ES-I3 (cell line): ENCODE measurements at regions not wholly inside any gene's neighbourhood (a gene's known extent, or its start where the extent isn't known, plus 50 kb on each side); places are given as distances from the start of the nearest gene placed in this dataset.

Experiments
- H3K36me3 ChIP-seq: 2 replicates; pipeline ENCODE4 v1.6.1; 2013; ENCODE audit warnings: mild to moderate bottlenecking, low read length, control low read depth, moderate library complexity; ENCODE audit not compliant: insufficient read depth
- H3K4me1 ChIP-seq: 2 replicates; pipeline ENCODE4 v1.6.1; 2013; ENCODE audit warnings: mild to moderate bottlenecking, control low read depth, low read length; ENCODE audit not compliant: insufficient read depth
- H3K9ac ChIP-seq: 2 replicates; pipeline ENCODE4 v1.6.1; 2013; ENCODE audit warnings: low read depth, mild to moderate bottlenecking, low read length, moderate library complexity
- H3K9me3 ChIP-seq: 2 replicates; pipeline ENCODE4 v1.6.1; 2013; ENCODE audit warnings: mild to moderate bottlenecking, low read length, moderate library complexity; ENCODE audit not compliant: control insufficient read depth, insufficient read depth

DNA sequence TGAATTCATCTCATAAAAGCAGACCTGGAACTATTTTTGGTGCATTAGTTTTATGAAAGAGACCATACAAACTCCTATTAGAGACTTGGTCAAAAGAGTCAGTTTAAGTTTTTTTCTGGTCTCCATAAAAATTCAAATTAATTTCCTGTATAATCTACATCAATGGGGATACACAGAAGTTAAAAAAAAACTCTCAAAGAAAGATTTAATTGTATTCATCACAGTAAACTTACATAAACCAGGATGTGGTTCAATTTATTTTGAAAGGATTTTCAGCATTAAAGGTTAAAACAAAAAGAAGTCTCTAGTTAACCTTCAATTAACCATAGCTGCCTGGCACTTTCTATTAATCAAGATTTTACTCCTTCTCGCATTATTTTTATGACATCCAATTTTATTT lies 530.3 kb upstream of the KCNMB2 start:
- no peaks in the 10 kb centered on the region for H3K9me3 ChIP-seq

DNA sequence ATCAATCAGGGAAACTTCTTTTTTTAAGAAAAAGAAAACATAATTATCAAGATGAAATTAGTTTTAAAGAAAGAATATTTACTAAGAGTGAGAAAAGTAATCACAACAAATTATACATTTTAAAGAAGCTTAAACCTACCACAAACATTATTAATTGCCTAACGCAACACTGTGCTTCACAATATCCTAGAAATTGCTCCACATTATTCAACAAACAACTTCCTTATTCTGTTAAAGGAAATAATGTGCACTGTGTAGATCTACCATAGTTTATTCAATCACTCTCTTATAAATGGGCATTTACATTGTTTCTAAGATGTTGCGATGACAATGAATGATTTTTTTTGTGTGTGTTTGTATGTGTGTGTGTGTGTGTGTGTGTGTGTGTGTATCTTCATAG lies 525.9 kb upstream of the KCNMB2 start:
- H3K36me3 ChIP-seq, result no peaks in the 10 kb centered on the region
- no peaks in the 10 kb centered on the region for H3K9me3 ChIP-seq
- H3K9ac ChIP-seq, result no peak overlapping the region
- H3K4me1 ChIP-seq, result no peaks in the 10 kb centered on the region

More for the DNA sequence above, 530.3 kb upstream of the KCNMB2 start:
- no peaks in the 10 kb centered on the region for H3K4me1 ChIP-seq
- no peaks in the 10 kb centered on the region for H3K36me3 ChIP-seq
- no peak overlapping the region for H3K9ac ChIP-seq

DNA sequence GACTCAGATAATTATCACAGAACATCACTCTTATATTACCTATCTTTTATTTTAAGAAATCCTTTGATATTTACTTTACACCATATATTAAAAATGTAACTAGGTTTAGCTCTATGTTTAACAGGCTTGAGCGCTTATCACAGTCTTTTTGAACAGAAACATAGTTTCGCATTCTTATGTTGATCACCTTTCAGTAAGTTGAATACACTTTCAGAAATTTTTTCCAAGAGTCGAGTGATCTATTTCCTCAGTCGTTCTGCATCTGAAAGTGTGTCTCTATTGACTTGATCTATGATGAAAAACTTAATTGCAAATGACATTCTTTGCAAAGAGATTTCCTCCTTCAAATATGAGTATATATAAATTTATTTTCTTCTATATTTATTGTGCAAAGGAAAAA lies 516.6 kb upstream of the KCNMB2 start:
- H3K9me3 ChIP-seq, result no peaks in the 10 kb centered on the region
- H3K4me1 ChIP-seq, result peaks cover 4% of the 10 kb centered on the region; the same call in 1 of the 2 replicates
- H3K9ac ChIP-seq, result no peak overlapping the region
- no peaks in the 10 kb centered on the region for H3K36me3 ChIP-seq

DNA sequence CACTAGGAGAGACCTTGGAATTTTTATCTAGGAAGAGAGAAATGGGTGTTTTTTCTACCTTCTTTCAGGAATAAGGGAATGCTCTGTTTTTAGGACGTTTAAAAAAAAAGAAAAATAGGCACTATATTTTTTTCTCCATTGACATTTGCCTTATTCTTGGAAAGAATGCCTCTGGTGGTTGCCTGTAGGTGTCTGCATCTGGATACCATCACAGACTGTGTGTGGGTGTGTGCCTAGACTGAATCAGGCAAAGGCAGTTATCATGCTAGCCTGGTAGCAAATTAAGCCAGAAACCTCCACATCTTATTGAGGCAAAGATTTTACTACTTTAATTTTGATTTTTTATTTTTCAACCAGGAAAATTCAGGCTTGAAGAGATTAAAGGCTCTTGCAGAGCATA lies 513.6 kb upstream of the KCNMB2 start:
- no peak overlapping the region for H3K9ac ChIP-seq
- no peaks in the 10 kb centered on the region for H3K36me3 ChIP-seq
- H3K9me3 ChIP-seq, result no peaks in the 10 kb centered on the region
- H3K4me1 ChIP-seq, result peaks cover 4% of the 10 kb centered on the region; the same call in 1 of the 2 replicates

DNA sequence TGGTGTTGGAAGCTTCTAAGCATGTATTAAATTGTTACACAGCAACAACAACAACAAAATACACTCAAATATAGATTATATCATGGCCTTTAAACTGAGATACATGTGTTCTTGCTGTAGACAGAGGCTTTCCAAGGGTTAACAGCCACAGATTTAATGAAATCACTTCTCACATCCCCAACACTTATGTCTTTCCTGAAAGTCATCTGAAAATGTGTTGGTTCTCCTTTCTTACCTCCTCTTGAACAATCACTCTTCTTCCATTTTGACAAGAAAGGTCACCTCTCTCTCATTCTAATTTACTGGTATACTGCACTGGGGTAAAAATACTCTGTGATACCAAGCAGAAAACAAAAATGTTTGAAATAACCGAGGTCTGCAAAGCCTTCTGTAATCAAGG lies 507.3 kb upstream of the KCNMB2 start:
- Histone ChIP-seq H3K9ac (no peak overlapping the region), H3K4me1 (no peaks in the 10 kb centered on the region), H3K9me3 (no peaks in the 10 kb centered on the region), H3K36me3 (no peaks in the 10 kb centered on the region)

DNA sequence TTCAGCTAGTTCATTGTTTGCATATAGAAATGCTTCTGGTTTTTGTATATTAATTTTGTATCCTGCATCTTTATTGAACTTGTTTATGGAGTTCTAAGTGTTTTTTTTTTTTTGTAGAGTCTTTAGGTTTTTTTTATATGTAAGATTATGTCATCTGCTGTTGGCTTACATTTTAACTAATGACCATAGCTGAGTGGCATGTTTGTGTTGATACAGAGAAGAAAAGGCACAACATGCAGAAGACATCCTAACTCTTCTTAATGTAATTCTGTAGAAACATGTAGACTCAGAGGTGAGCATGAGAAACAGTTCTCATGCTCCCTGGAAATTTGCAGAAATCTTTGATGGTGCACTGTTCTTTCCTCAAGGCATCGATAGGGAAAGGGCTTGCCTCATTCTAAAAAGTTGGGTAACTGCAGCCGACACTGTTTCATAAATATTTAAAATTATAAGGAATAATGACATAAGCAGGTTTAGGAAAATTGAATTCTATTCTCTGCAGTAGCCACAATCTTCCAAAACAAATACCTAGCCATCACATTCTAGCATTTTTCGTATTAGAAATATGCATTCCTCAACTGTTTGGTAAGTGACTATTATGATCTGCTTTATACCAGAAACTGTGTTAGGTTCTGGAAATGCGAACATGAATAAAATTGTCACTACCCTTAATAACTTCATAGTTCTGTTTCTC lies 499.6 kb upstream of the KCNMB2 start:
- Histone ChIP-seq H3K4me1 (no peaks in the 10 kb centered on the region), H3K9me3 (no peaks in the 10 kb centered on the region), H3K36me3 (no peaks in the 10 kb centered on the region), H3K9ac (no peak overlapping the region)

DNA sequence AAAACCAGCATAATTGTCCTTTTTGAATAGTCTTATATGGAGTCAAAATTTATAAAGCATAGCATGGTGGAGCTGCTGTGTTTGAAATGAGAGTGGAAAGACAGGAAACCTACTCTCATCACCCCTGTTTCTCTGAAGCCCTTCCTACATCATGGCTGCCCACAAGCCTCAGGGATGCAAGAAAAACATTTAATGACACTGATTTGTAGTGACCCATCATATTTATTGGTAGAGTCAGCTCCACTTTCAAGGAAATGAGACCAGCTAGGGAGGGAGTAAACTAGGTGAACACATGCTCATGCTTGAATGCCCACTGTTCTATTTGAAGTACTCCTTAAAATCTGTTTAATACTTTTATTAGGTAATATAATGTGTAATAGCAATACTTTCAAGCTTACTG lies 494.3 kb upstream of the KCNMB2 start:
- Histone ChIP-seq H3K4me1 (no peaks in the 10 kb centered on the region), H3K9ac (no peak overlapping the region), H3K36me3 (no peaks in the 10 kb centered on the region), H3K9me3 (peaks cover 2% of the 10 kb centered on the region; the same call in 1 of the 2 replicates)

DNA sequence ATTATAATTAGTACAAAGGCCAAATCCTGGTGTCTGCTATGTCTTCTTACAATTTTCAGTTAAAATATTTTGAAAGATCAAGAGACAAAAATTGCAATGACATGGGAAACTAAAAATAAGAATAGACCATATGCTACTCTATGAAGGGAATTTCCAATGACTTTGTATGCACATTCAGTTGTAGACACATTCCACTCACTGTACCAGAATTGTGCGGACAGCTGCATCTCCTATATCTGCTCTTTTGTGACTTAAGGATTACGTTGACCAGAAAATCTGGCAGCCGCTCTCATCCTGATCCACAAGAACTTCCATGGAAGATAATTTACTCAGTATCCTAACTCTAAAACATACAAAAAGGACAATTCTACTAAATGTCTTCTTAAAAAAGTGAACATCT lies 493.9 kb upstream of the KCNMB2 start:
- Histone ChIP-seq H3K4me1 (no peaks in the 10 kb centered on the region), H3K9ac (no peak overlapping the region), H3K36me3 (no peaks in the 10 kb centered on the region), H3K9me3 (peaks cover 2% of the 10 kb centered on the region; the same call in 1 of the 2 replicates)

DNA sequence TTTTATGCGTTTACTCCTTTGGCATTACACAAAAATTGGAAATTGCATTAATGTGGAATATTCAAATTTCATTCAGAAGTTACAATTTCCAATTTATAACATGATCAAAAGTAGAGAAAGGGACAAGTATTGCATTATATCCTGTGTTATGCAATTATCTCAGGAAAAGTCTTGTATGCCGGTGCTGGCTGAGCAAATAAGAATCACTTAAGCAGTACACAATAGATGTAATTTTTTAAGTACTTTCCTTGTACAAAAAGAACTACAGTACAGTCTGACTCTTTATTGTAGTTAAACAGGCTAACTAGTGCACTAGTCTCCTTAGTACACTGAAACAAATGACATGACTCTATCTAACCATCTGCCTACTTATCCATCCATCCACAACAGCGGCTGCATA lies 493.2 kb upstream of the KCNMB2 start:
- Histone ChIP-seq H3K9ac (no peak overlapping the region), H3K9me3 (peaks cover 2% of the 10 kb centered on the region; the same call in 1 of the 2 replicates), H3K4me1 (no peaks in the 10 kb centered on the region), H3K36me3 (no peaks in the 10 kb centered on the region)

DNA sequence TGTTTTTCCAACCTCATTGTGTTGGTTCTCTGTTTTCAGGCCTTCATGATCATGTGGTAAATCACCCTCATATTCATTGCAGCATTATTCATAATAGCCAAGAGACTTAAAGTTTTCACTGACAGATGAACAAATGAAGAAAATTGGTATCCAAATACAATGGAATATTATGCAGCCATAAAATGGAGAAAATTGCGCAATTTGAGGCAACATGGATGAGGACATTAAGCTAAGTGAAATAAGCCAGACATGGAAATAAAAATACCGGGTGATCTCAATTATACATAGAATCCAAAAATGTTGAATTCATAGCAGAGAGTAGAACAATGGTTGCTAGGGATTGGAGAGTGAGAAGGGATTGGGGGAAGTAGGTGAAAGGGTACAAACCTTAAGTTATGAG lies 491.9 kb upstream of the KCNMB2 start:
- Histone ChIP-seq H3K9ac (no peak overlapping the region), H3K4me1 (no peaks in the 10 kb centered on the region), H3K9me3 (peaks cover 2% of the 10 kb centered on the region; the same call in 1 of the 2 replicates), H3K36me3 (no peaks in the 10 kb centered on the region)

DNA sequence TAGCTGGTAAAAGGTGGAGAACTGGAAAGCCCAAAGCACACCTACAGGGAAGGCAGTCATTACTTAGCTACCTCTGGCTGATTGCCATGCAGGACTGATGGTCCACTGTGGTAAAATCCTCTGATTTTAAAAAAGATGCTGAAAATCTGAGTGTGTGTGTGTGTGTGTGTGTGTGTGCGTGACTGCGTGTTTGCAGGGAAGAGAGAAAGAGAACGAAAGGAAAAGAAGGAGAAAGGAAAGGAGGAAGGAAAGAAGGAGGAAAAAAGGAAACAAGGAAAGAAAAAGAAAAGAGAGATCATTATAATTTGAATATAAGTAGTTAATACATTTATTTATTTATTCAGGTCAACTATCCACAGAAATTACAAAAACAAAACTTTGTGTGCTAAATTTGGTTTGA lies 488.7 kb upstream of the KCNMB2 start:
- H3K9me3 ChIP-seq, result peaks cover 2% of the 10 kb centered on the region; the same call in 1 of the 2 replicates
- H3K9ac ChIP-seq, result no peak overlapping the region
- no peaks in the 10 kb centered on the region for H3K4me1 ChIP-seq
- no peaks in the 10 kb centered on the region for H3K36me3 ChIP-seq

DNA sequence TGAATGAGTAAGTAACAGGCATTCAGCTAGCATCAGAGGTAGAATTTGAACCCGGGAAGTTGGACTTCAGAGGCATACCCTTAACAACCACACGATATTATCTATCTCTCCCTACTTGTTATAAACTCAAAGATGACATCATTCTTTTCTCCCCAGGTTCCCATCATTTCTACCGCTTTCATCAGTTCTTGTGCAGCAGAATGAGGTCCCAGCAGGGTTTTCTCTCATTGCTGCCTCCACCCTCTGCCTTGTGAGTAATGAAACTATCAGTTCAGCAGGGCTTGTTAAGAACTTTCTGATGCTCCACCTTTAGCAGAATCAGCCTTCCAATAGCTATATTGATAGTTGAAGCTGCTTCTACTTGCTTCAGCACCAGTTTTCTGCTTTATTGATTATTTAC lies 487.5 kb upstream of the KCNMB2 start:
- Histone ChIP-seq H3K9me3 (peaks cover 2% of the 10 kb centered on the region; the same call in 1 of the 2 replicates), H3K9ac (no peak overlapping the region), H3K36me3 (no peaks in the 10 kb centered on the region), H3K4me1 (no peaks in the 10 kb centered on the region)

DNA sequence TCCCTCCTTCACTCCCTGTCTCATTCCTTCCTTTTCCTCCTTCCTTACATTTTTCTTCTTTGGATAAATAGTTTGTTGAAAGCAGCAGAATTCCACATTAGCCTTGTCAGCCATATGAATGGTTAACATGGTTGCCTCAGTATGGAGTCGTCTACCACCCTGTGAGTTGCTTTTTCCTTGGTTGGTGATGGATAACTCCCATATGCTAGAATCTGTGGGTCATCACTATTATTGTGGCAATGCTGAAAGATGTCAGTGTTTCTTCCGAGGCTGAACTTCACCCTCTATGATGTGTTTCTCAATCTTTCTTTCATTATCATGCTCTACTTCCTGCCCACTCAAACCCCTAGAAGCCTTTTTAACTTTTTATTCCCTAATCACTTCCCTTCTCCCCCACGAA lies 481.8 kb upstream of the KCNMB2 start:
- Histone ChIP-seq H3K9me3 (no peaks in the 10 kb centered on the region), H3K4me1 (no peaks in the 10 kb centered on the region), H3K36me3 (no peaks in the 10 kb centered on the region), H3K9ac (no peak overlapping the region)

DNA sequence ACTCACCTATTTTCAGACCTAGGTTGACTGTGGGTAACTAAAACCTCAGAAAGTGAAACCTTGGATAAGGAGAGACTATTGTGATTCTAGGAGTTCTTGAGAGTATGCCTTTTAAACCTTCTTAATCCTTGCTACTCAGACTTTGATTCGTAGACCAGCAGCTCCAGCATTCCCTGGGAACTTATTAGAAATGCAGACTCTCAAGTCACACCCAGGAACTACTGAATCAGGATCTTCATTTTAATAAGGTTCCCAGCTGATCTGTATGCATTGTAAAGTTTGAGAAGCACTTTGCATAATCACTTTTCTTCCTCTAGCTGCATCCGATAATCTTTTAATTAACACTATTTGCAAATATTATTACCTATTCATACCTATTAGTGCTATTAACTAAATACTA lies 480.3 kb upstream of the KCNMB2 start:
- Histone ChIP-seq H3K4me1 (no peaks in the 10 kb centered on the region), H3K9ac (no peak overlapping the region), H3K9me3 (no peaks in the 10 kb centered on the region), H3K36me3 (no peaks in the 10 kb centered on the region)

DNA sequence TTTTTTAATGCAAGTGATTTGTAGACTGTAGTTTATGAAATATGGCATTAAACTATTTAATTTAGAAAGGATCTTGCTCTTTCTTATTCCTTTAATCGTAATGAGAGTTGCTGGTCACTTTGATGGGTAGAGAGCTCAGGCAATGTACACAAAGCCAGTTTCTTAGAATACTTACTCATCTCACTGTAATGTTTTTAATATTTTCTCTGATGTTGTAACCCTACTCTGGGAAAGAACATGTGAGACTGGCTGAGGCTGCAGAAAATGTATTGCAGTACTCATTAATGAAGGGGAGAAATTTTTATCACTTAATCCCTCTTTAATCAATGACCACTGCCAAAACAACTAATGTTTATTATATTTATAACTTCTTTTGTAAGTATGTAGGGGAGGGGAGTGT lies 479.4 kb upstream of the KCNMB2 start:
- H3K9me3 ChIP-seq, result no peaks in the 10 kb centered on the region
- H3K9ac ChIP-seq, result no peak overlapping the region
- no peaks in the 10 kb centered on the region for H3K4me1 ChIP-seq
- H3K36me3 ChIP-seq, result no peaks in the 10 kb centered on the region
